HG02973 (cell line): ENCODE measurements at regions not wholly inside any gene's neighbourhood (a gene's known extent, or its start where the extent isn't known, plus 50 kb on each side); places are given as distances from the start of the nearest gene placed in this dataset.

Experiments used
- ATAC-seq: cut with Tn5 transposase; IDR thresholded peaks from one replicate; pipeline ENCODE4 v1.9.1; 2021; ENCODE audit warnings: moderate library complexity; ENCODE audit not compliant: unreplicated experiment

DNA sequence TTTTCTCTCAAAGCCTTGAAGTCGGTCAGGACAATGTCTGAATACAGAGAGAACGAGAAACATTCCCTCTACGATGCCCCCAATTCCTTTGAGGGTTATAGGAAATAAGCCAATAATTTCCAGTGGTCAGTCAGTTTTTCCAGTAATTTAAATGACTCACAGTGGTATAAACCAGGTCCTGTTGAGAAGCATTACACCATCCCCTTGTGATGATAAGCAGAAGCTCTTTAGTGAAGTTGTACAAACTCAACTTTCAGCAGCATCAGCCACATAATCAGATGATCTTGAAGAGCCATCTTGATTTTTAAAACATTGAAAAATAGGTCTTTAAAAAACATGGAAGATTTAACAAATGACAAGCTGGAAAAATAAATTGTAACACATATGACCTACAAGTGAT is 173.9 kb upstream of the ZNF462 start:
- no peak for ATAC-seq

DNA sequence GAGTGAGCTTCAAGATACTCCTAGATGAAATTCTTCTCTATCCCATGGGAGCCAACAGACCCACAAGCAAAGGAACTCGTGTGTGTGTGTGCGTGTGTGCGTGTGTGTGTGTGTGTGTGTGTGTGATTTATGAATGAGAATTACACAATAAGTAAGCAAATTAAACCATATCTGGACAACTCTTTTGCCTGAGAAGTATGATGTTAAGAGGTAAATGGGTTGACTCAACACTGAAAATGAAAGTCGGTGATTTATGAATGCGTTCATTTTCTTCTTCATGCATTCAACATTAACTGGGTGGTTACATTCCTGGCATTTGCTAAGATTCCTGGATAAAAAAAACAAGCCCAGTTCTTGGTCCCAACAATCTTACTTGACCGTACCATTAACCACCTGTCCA is 171.3 kb upstream of the ZNF462 start:
- ATAC-seq: no peak

DNA sequence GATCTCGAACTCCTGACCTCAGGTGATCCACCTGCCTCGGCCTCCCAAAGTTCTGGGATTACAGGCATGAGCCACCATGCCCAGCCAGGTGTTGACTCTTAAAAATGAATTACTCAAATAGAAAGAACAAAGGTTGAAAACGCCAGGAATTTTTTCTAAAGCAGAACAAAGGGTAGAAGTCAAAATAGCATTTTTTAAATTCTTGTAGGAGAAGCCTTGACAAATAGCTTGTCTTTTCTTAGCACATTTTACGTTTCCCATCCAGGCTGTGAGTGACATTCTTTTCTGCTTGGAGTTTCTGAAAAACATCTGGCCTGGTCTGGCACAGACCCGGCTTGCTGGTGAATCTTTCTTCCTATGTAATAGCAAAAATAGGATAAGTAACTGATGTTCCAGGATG is 169.4 kb upstream of the ZNF462 start:
- no peak for ATAC-seq

DNA sequence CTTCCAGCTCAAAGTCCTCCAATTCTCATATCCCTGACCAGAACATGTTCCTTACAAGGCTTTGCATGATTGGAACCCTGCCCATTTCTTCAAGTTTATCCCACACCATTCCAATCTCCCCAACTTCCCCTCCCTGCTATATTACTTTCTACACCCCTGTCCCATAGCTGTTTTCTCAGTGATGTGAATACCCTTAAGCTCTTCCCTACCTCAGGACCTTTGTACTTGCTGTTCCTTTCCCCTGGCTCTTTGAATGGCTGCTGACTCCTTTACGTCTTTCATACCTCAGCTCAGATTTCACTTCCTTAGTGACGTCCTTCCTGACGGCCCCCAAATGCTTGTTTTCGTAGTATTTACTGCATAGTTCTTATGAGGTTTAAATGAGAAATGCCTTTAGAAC is 166.2 kb upstream of the ZNF462 start:
- ATAC-seq: no peak

DNA sequence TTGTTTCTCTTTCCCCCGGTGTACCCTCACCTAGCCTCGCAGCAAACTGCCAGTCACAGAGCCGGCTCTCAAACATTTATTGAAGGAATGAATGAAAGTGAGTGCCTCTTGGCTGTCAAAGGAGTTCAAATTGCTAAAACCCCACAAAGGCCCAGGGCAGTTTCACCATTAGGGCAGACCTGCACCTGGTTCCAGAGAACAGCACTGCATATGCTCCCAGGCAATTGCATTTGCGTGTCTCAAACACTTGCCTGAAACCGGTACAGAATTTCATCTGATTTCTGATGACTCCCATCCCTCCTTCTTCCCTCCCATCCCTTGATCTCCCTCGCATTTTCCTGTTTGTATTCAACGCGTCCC is 165.6 kb upstream of the ZNF462 start:
- ATAC-seq: no peak

DNA sequence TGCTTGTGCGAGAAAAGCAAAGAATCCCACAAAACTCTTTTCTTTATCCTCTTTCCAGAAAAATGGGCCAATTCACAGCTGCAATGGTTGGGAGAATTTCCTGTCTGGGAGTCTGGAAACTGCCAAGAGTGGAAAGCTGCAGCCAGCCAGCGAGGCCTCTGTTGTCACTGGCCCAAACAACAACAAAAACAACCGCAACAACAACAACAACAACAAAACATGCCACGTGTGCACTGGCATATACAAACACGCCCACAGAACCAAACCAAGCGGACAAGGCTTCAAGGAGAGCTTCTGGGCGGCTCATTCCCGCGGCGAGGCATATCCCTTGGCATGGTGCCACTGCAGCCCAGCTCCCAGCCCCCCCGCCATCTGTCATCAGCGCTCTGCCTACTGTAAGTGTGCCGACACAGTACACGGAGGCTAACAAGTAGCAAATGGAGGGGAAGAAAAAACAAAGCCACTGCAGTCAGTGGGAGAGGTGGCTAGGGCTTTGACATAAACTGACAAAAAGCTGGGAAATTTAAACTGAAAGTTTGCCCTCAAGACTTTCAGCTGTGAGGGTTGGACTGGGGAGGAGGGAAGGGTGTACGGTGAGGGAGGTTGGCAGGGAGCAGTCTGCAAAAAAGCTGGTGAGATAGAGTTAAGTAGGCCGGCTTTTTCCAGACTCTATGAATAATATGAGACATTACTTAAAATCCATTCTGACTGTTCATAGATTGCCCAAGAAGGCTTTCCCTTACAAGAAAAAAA is 165.0 kb upstream of the ZNF462 start:
- no peak for ATAC-seq

DNA sequence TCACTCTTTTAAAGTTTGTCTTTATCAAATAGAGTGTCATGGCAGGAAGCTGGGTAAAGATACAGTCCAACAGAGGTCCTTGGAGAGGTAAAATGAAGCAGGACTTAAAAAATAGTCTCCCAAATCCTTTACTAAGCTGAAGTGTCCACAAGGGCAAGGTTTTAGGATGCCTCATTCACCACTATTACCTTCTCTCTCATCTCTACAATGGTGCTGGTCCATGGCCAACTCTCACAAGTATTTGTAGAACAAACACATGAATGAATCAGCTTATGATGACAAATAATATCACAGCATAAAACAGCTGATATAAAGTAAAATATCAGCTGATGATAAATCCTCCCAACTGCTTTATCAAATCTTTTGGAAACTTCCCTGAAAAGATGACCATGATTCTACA is 162.3 kb upstream of the ZNF462 start:
- no peak for ATAC-seq

DNA sequence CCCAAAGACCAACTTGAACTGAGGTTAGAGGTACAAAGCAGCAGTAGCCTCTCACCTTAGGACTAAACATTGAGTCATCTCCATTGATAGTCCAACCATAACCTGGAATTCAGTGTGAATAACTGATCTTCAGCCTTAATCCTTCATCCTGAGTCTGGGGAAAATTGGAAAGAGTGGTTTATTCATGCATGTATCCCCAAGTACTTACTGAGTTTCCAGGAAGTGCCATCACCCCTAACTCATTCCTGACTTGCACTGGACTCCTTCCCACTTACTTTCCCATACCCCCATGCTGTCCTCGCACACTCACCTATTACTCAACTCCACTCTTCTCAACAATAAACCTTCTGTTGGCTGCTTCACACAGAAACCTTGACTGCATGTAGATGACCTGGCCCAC is 161.4 kb upstream of the ZNF462 start:
- ATAC-seq: no peak

DNA sequence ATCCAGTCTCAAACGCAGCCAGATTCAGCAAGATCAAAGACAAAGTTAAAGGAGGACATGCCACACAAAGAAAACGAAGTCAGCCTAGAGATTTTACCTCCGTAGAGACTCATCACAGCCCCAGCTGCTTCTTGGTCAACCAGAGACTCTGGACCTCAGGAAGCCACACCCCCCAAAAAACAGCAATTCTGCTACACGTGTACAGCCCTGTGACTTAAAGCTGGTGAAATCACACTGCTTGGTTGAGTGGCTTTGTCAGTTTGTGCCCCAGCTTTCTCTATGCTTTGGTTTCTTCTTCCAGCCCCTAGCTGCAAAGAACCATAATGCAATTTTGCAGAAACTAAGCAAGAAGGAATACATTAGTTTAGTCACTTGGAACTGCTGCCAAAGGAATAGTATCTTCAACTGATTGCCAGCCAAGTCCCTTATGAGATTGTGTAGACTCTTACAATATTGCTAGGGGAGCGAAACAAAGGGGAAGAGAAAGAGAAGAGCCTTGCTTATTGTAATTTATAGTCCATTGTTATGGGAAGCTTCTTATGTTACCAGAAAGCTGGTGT is 158.8 kb upstream of the ZNF462 start:
- no peak for ATAC-seq

DNA sequence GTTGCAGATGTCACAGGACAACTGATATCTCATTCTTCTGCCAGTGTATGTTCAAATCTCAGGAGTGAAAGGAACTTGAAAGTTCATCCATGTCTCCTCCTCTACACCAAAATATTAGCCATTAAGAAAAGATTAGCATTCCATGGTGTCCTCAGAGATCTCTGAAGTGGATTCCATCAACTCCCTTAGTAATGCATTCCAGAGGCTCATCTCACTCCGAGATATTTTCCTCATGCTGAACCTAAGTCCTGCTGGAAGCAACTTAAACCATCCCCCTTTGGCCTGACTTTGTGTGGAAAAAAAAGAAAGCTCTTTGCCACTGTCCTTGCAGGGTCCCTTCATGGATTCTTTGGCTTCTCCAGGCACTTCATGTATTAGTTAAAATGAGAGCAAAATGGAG is 155.7 kb upstream of the ZNF462 start:
- no peak for ATAC-seq

DNA sequence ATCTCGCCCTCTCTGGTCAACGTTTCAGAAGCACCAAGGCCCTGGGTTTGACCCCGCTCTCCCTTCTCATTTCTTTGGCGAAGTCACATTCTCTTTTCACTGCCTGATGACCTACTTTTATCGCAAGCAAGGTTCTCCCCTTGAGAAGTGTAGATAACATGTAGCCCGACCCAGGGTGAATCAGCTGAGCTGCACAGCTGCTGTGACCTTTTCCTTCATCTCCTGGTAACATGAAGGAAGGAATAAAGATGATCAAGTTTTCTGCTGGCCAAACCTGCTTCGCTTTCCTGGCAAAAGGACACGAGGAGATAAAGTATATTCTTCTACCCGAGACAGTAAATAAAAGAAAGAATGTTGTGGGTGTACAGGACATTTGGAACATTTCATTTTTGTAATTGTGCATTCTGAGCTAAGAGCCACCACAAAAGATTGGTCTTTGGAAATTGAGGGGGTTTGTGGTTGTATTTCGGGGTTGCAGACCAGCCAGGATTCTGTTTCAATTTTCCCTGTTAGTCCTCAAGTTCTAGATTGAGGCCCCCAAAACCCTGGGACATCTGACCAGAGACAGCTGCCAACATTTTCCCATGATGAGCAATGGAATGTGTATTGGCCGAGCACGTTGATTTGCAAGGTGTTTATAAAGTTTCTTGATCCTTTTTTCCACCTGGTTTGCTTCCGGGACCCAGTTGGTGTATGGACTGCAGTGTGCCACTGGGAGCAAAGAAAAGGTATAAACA is 155.1 kb upstream of the ZNF462 start:
- ATAC-seq: no peak

DNA sequence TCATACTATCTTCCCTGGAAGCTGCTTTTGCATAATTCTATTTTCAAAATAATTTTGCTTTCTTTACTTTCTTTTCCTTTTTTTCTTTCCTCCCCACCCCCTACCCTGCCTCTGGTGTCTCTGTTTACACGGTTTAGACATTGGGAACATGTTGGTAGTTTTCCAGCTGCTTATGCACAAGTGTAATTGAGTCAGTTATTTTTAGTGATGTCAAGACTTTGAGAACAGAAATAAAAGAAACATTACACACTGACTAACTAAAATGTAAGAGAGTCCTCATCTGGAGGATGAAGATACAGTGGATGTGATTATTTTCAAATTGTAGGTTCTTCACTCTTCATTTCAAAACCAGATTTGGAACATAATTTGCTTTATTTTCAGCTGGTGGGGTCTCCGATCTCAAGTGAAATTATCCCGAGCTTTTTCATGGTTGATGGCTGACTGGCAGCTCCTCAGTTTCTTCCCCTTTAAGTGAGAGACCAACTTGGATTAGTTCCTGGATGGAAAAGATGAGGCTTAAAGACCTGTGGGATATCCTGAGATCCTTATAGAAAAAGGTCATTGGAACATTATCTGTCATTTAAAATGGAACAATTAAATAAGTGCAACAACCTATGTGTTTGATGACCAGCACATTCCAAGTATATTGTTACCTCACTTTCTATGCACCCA is 154.4 kb upstream of the ZNF462 start:
- no peak for ATAC-seq

DNA sequence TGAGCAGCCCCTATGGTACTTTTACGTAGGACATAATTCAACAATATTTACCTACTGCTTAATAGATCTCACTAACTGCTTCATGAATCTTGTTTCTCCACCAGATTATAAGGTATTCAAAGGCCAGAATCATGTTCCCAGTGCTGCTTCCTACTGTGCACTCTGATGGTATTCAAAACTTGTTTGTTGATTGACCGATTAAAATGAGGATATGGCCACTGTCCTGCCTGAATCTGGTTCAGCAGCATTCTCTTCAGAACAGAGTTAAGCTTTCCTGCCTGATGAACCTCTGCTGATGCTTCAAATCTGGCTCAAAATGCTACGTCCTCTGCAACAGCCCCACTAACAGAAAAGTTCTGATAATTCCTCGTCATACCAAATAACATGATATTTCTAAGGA is 150.7 kb upstream of the ZNF462 start:
- ATAC-seq: no peak

DNA sequence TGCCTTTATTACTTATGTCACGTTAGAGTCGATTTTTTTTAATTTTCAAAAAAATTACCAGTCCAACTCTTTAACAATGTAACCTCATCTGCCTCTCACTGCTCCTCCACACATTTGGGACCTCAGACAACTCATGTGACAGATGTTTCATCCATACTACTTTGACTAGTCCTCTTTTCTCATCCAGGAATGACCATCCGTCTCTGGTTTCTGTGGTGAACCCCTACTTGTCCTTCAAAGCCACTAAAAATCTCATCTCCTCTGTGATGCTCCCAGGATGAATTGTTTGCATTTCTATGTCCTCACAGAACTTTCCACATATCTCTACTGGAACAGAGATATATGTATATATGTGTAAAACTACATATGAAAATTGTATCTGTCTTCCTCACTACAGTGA is 149.8 kb upstream of the ZNF462 start:
- no peak for ATAC-seq

DNA sequence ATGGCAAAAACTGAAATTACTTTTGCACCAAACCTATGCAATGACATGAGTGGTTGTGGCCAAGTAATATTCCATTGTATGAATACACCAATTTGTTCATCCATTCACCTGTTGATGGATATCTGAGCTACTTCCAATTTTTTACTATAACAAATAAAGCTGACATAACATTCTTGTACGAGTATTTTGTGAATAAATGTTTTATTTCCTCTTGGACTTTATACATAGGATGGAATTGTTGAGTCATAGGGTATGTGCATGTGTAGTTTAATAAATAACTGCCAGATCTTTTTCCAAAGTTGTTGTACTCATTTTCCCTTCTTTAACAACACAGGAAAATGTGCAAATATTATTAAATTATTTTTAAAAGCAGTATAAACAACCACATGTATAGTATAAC is 146.1 kb upstream of the ZNF462 start:
- no peak for ATAC-seq

DNA sequence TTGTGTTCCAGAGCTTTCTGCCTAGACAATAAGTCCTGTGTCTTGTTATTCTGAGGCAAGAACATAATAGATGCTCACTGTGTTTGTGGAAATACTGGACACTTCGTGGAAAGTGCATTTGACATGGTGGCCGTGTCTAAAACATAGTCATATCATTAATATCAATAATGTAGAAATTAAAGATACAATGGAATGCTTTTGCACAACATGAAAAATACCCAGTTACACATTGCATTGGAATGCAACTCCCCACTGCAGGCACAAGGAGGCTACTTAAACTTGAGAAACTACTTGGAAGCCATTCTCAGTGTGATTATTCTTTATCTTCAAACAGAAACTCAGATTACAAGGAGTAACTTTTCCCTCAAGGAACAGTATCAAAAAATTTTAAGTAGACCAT is 145.3 kb upstream of the ZNF462 start:
- no peak for ATAC-seq

DNA sequence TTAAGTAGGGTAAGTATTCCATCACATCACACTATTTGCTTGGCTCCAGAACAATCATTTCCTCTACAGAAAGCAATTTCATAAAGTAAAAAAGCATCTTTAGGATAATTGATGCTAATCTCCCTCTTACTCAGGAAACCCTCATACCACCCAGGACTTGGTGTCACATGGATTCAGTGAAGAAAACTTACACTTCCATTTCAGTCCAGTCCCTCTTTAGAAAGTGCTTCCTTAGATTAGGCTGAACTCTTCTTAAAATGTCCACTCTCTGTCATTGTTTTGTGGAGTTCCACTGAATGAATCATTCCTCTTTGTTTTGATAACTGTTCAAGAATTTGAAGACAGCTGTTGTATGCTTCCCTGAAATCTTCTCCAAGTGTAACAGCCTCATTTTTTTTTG is 144.0 kb upstream of the ZNF462 start:
- ATAC-seq: no peak

DNA sequence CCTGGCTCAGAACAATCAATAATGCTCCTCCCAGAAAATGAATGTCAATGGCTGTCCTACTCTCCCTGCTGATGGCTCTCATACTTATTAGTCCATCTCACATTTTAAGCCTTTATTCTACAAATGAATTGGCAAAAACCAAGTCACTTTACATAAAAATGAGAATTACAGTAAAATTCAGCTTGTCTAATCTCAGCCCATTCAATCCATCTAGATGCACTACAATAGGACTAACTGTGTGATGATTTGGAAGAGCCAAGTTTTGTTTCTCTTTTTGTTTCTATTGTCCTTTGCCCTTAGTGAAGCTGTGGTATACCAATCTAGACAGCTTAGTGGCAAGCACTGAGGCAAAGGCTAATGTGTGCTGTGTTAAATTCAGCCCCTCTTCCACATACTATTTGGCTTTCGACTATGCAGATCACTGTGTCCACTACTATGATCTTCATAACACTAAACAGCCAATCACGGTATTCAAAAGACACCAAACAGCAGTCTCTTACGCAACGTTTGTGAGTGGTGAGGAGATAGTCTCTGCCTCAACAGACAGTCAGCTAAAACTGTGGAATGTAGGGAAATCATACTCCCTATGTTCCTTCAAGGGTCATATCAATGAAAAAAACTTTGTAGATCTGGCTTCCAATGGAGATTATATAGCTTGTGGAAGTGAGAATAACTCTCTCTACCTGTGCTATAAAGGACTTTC is 140.8 kb upstream of the ZNF462 start:
- ATAC-seq: no peak

DNA sequence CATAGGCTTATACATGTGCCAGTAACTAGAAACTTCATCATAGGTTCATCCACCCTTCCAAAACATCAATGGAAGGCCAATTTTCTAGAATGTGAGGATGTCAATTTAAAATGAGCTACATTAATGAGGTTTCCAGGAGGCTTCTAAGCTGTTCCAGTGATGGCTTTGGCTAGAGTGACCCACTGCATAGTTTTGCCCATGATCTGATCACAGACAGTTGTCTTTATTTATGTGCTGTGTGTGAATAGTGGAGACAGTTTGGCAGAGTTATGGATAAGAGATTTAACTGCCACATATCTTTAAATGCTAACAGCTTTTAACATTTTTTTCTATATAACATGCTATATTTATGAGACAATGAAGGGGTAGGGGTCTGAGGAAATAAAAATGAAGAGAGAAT is 139.0 kb upstream of the ZNF462 start:
- no peak for ATAC-seq

DNA sequence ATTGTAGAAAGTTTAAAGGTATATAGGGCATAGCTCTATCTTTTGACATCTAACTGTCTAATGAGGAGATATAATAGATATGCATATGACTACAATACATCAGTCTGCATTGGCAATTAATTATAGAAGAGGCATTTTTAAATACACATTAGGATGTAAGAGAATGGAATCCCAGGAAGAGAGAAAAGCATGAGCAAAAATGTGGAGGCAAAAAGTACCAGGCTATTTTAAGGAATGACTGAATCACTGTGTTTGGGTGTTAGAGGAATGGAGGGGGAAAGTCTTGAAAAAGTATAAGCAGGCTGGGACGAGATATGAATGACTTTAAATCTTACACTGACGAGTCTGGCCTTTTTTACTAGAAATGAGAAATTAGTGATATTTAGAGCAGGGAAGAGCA is 138.4 kb upstream of the ZNF462 start:
- ATAC-seq: no peak

DNA sequence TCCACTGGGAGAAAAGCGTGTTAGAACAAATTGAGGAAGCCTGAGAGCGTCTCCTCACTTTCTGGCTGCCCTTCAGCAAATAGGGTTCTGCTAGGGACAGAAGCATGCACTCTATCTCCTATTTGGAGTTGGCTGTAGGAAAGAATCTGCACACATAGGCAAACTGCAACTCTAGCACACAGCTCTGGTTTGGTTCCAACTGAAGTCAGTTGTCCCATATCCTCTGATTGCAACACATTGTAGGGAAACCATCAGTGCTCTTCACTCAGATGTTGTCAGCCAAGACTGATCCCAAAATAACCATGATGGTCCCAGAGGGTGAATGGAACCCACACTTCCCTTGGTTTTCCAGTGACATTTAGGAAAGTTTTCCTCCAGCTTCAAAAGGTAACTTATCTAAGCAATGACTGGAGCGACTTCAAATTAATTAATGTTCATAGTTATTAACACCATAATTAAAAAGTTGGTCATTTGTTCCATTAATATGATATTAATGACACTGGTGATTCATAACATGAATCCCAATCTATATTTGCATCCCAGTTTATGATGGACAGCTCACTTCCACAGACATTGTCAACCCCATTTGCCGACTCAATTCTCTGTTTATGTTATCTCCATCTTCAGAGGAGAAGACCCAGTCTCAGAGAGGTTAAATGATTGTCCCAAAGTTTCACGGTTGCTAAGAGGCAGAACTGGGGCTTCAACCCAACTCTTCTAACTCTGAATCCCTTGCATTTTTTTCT is 136.7 kb upstream of the ZNF462 start:
- ATAC-seq: no peak
